H9 (cell line): ENCODE measurements at regions not wholly inside any gene's neighbourhood (a gene's known extent, or its start where the extent isn't known, plus 50 kb on each side); places are given as distances from the start of the nearest gene placed in this dataset.

Experiments used
- DNase-seq: peaks from one replicate; pipeline ENCODE4 v3.0.0-alpha.2; 2017
- H2AFZ ChIP-seq: one replicate; pipeline ENCODE4 v1.6.1; 2013; ENCODE audit warnings: mild to moderate bottlenecking, low read length, control low read depth, moderate library complexity
- H2AK5ac ChIP-seq: 2 replicates; pipeline ENCODE4 v1.6.1; 2013; ENCODE audit warnings: low read length, control low read depth, mixed read lengths; ENCODE audit not compliant: insufficient read length
- H2BK120ac ChIP-seq: one replicate; pipeline ENCODE4 v1.6.1; 2013; ENCODE audit warnings: low read depth, mild to moderate bottlenecking, low read length, control low read depth, inconsistent platforms; ENCODE audit not compliant: poor library complexity, severe bottlenecking
- H2BK12ac ChIP-seq: 2 replicates; pipeline ENCODE4 v1.6.1; 2013; ENCODE audit warnings: low read length, control low read depth, mixed read lengths, low read depth; ENCODE audit not compliant: insufficient read length
- H2BK15ac ChIP-seq: 2 replicates; pipeline ENCODE4 v1.6.1; 2013; ENCODE audit warnings: low read depth, low read length, control low read depth
- H2BK20ac ChIP-seq: one replicate; pipeline ENCODE4 v1.6.1; 2013; ENCODE audit warnings: low read depth, mild to moderate bottlenecking, low read length, control low read depth, inconsistent platforms; ENCODE audit not compliant: poor library complexity, severe bottlenecking
- H2BK5ac ChIP-seq: 2 replicates; pipeline ENCODE4 v1.6.1; 2013; ENCODE audit warnings: low read length, control low read depth, mixed read lengths; ENCODE audit not compliant: insufficient read length
- H3K14ac ChIP-seq: 2 replicates; pipeline ENCODE4 v1.6.1; 2013; ENCODE audit warnings: low read length, control low read depth; ENCODE audit not compliant: insufficient read depth
- H3K18ac ChIP-seq: 2 replicates; pipeline ENCODE4 v1.6.1; 2013; ENCODE audit warnings: low read depth, mild to moderate bottlenecking, mixed read lengths, low read length, control low read depth; ENCODE audit not compliant: insufficient read length
- H3K23ac ChIP-seq: 2 replicates; pipeline ENCODE4 v1.6.1; 2013; ENCODE audit warnings: low read length, control low read depth, mixed read lengths, low read depth; ENCODE audit not compliant: insufficient read length
- H3K23me2 ChIP-seq: 2 replicates; pipeline ENCODE4 v1.6.1; 2013; ENCODE audit warnings: low read depth, mild to moderate bottlenecking, mixed read lengths, low read length, control low read depth; ENCODE audit not compliant: insufficient read length, poor library complexity, severe bottlenecking
- H3K27ac ChIP-seq: 2 replicates; pipeline ENCODE4 v1.5.1; 2013; ENCODE audit warnings: low read length, control low read depth, mixed read lengths, low read depth; ENCODE audit not compliant: insufficient read length
- H3K27me3 ChIP-seq: 2 replicates; pipeline ENCODE4 v1.6.1; 2013; ENCODE audit warnings: low read length, control low read depth, inconsistent platforms; ENCODE audit not compliant: insufficient read depth
- H3K4ac ChIP-seq: 2 replicates; pipeline ENCODE4 v1.6.1; 2013; ENCODE audit warnings: low read depth, mild to moderate bottlenecking, control low read depth, inconsistent platforms, low read length, moderate library complexity
- H3K4me1 ChIP-seq: 2 replicates; pipeline ENCODE4 v1.6.1; 2013; ENCODE audit warnings: low read length, control low read depth, inconsistent platforms; ENCODE audit not compliant: insufficient read depth
- H3K4me2 ChIP-seq: 2 replicates; pipeline ENCODE4 v1.6.1; 2013; ENCODE audit warnings: low read length, control low read depth, mixed read lengths; ENCODE audit not compliant: insufficient read length, insufficient read depth
- H3K56ac ChIP-seq: 2 replicates; pipeline ENCODE4 v1.6.1; 2013; ENCODE audit warnings: low read depth, mild to moderate bottlenecking, mixed read lengths, low read length, control low read depth; ENCODE audit not compliant: insufficient read length
- H3K79me1 ChIP-seq: 2 replicates; pipeline ENCODE4 v1.6.1; 2013; ENCODE audit warnings: low read depth, mild to moderate bottlenecking, moderate library complexity, low read length, control low read depth, inconsistent platforms; ENCODE audit not compliant: insufficient read depth, poor library complexity, severe bottlenecking
- H3K79me2 ChIP-seq: 2 replicates; pipeline ENCODE4 v1.6.1; 2013; ENCODE audit warnings: low read length, control low read depth, inconsistent platforms; ENCODE audit not compliant: insufficient read depth
- H3K9ac ChIP-seq: 2 replicates; pipeline ENCODE4 v1.6.1; 2013; ENCODE audit warnings: low read length, control low read depth, mixed read lengths; ENCODE audit not compliant: insufficient read length; ENCODE audit errors: extremely low read depth
- H3K9me3 ChIP-seq: one replicate; pipeline ENCODE4 v1.6.1; 2013; ENCODE audit warnings: low read depth, low read length, inconsistent platforms; ENCODE audit not compliant: control insufficient read depth
- H3T11ph ChIP-seq: one replicate; pipeline ENCODE4 v1.6.1; 2013; ENCODE audit warnings: mild to moderate bottlenecking, low read length, control low read depth, inconsistent platforms
- H4K20me1 ChIP-seq: one replicate; pipeline ENCODE4 v1.6.1; 2013; ENCODE audit not compliant: control insufficient read depth, insufficient read length, insufficient read depth
- H4K5ac ChIP-seq: 2 replicates; pipeline ENCODE4 v1.6.1; 2013; ENCODE audit warnings: low read depth, mild to moderate bottlenecking, mixed read lengths, low read length, control low read depth; ENCODE audit not compliant: insufficient read length
- H4K8ac ChIP-seq: replicated peaks from 2 replicates; pipeline ENCODE4 v1.6.1; 2013; ENCODE audit warnings: low read length, control low read depth, mixed read lengths, low read depth; ENCODE audit not compliant: insufficient read length
- H4K91ac ChIP-seq: 2 replicates; pipeline ENCODE4 v1.6.1; 2013; ENCODE audit warnings: low read depth, mild to moderate bottlenecking, moderate library complexity, mixed read lengths, low read length, control low read depth; ENCODE audit not compliant: insufficient read length
- H3K27ac Mint-ChIP-seq, 3 experiments: 2 replicates in 2 of 3; 3 replicates in 1 of 3; pipeline ENCODE4 v1.8.0; 2020 to 2021; ENCODE audit warnings: mixed read lengths in 3 of 3, mild to moderate bottlenecking in 1 of 3, moderate library complexity in 1 of 3
- H3K27me3 Mint-ChIP-seq: 2 replicates; pipeline ENCODE4 v1.8.0; 2021; ENCODE audit warnings: low read depth, mild to moderate bottlenecking, moderate library complexity, mixed read lengths
- H3K36me3 Mint-ChIP-seq, 3 experiments: 2 replicates in 2 of 3; 3 replicates in 1 of 3; pipeline ENCODE4 v1.8.0; 2020 to 2021; ENCODE audit warnings: low read depth in 3 of 3, mixed read lengths in 3 of 3; ENCODE audit not compliant: insufficient read depth in 1 of 3
- H3K4me1 Mint-ChIP-seq, 2 experiments: 2 replicates each; pipeline ENCODE4 v1.8.0; 2020; ENCODE audit warnings: mixed read lengths in 2 of 2
- H3K4me3 Mint-ChIP-seq, 2 experiments: 2 replicates in 1 of 2; 3 replicates in 1 of 2; pipeline ENCODE4 v1.8.0; 2020 to 2021; ENCODE audit warnings: mild to moderate bottlenecking in 2 of 2, mixed read lengths in 2 of 2, moderate library complexity in 1 of 2
- H3K9me3 Mint-ChIP-seq, 2 experiments: 2 replicates in 1 of 2; 3 replicates in 1 of 2; pipeline ENCODE4 v1.8.0; 2020; ENCODE audit warnings: mild to moderate bottlenecking in 2 of 2, mixed read lengths in 2 of 2, moderate library complexity in 1 of 2
- CTCF ChIP-seq: fragments of 200-600 bp; sonication (generic); conservative IDR thresholded peaks from 3 replicates; pipeline ENCODE4 v1.8.0; 2021; ENCODE audit warnings: antibody characterized with exemption, mild to moderate bottlenecking
- WGBS: extraction: QIAGEN DNeasy Blood & Tissue Kit; methylation state at CpG from one replicate; pipeline ENCODE4 v1.1.7; 2013; ENCODE audit warnings: missing lambda C conversion rate, low lambda C conversion rate, mixed read lengths; ENCODE audit not compliant: insufficient read length; ENCODE audit errors: extremely low coverage; 5-methylcytosine and 5-hydroxymethylcytosine counted together

- no peak overlapping the region for H3K27ac ChIP-seq
- no peak overlapping the region for H3K9ac ChIP-seq
- no peaks in the 10 kb centered on the region for H3K79me1 ChIP-seq
- no peak overlapping the region for H3K56ac ChIP-seq
- no peaks in the 10 kb centered on the region for H3K23me2 ChIP-seq
- H3K4ac ChIP-seq, result no peak overlapping the region
- no peak overlapping the region for H2BK20ac ChIP-seq
- H4K20me1 ChIP-seq, result no peaks in the 10 kb centered on the region
- no peak overlapping the region for H3K4me2 ChIP-seq
- Mint-ChIP-seq H3K27ac (no peak overlapping the region), H3K4me1 (0 out of 4 replicates have a peak, but pooled peaks cover 0 to 3% of the 10 kb centered on the region in 2 experiments), H3K9me3 (peaks cover 4 to 10% of the 10 kb centered on the region in 2 experiments; a peak in 4 of 5 replicates), H3K4me3 (no peak overlapping the region), H3K36me3 (peaks cover 0 to 6% (median 3%) of the 10 kb centered on the region in 3 experiments; a peak in 3 of 7 replicates), H3K27me3 (no peaks in the 10 kb centered on the region; the same call in 1 of the 2 replicates)
- no peak for TF ChIP-seq CTCF
- H2BK120ac ChIP-seq, result no peak overlapping the region
- no peaks in the 10 kb centered on the region for H3K79me2 ChIP-seq
- H3K27me3 ChIP-seq, result no peaks in the 10 kb centered on the region
- H2AK5ac ChIP-seq, result no peak overlapping the region
- no peak overlapping the region for H3K23ac ChIP-seq
- no peak for DNase-seq
- H4K5ac ChIP-seq, result no peak overlapping the region
- H2BK15ac ChIP-seq, result no peak overlapping the region
- H4K8ac ChIP-seq, result no peak overlapping the region
- H3K9me3 ChIP-seq, result no peaks in the 10 kb centered on the region
- no peaks in the 10 kb centered on the region for H3K4me1 ChIP-seq
- H2BK12ac ChIP-seq, result no peak overlapping the region
- H4K91ac ChIP-seq, result no peak overlapping the region
- no peak overlapping the region for H3T11ph ChIP-seq
- H3K14ac ChIP-seq, result no peak overlapping the region
- H2BK5ac ChIP-seq, result no peak overlapping the region
- H2AFZ ChIP-seq, result no peak overlapping the region
- no CpG with 5 or more reads among the region's 4 CpGs for WGBS
- H3K18ac ChIP-seq, result no peak overlapping the region
Measured at GRCh38 chr5:74956278-74956677, 90.1 kb upstream of the FAM169A start.
